ENCODE measurements at regions not wholly inside any gene's neighbourhood (a gene's known extent, or its start where the extent isn't known, plus 50 kb on each side); places are given as distances from the start of the nearest gene placed in this dataset.

- Mint-ChIP-seq H3K4me1 (no peaks in the 10 kb centered on the region), H3K9me3 (peaks cover 19 to 25% of the 10 kb centered on the region in 2 donors), H3K27ac (no peak overlapping the region), H3K4me3 (no peak overlapping the region), H3K27me3 (no peaks in the 10 kb centered on the region)
- ATAC-seq (no peak), DNase-seq (no peak)
These were observed 740.5 kb upstream of the API5 start for GRCh38 chr11:42571131-42571877.

- Mint-ChIP-seq H3K27ac (no peak overlapping the region), H3K27me3 (no peaks in the 10 kb centered on the region), H3K4me3 (no peak overlapping the region), H3K4me1 (no peaks in the 10 kb centered on the region), H3K9me3 (peaks cover 18 to 19% of the 10 kb centered on the region in 2 donors)
- ATAC-seq (no peak), DNase-seq (no peak)
These were observed 739.8 kb upstream of the API5 start for GRCh38 chr11:42571878-42572610.

GRCh38 chr11:42576318-42576717, 735.5 kb upstream of the API5 start:
- Mint-ChIP-seq H3K4me1 (no peaks in the 10 kb centered on the region), H3K4me3 (no peak overlapping the region), H3K27me3 (no peaks in the 10 kb centered on the region), H3K9me3 (peaks cover 0 to 17% of the 10 kb centered on the region in 2 donors), H3K27ac (no peak overlapping the region)
- DNase-seq (no peak), ATAC-seq (no peak)

- Mint-ChIP-seq H3K9me3 (peaks cover 5 to 7% of the 10 kb centered on the region in 2 donors), H3K27ac (no peak overlapping the region), H3K27me3 (no peaks in the 10 kb centered on the region), H3K4me1 (no peaks in the 10 kb centered on the region), H3K4me3 (no peak overlapping the region)
- no peak for DNase-seq
- ATAC-seq, result no peak
These were observed 722.5 kb upstream of the API5 start for GRCh38 chr11:42589286-42589685.

- Mint-ChIP-seq H3K4me3 (no peak overlapping the region), H3K9me3 (peaks cover 0 to 5% of the 10 kb centered on the region in 2 donors), H3K27ac (no peak overlapping the region), H3K4me1 (no peaks in the 10 kb centered on the region), H3K27me3 (no peaks in the 10 kb centered on the region)
- ATAC-seq (no peak), DNase-seq (no peak)
These were observed 720.0 kb upstream of the API5 start for GRCh38 chr11:42591841-42592240.

- Mint-ChIP-seq H3K4me1 (no peaks in the 10 kb centered on the region), H3K9me3 (peaks cover 0 to 5% of the 10 kb centered on the region in 2 donors), H3K4me3 (no peak overlapping the region), H3K27me3 (no peaks in the 10 kb centered on the region), H3K27ac (no peak overlapping the region)
- ATAC-seq, result no peak
- DNase-seq, result no peak
These were observed 718.4 kb upstream of the API5 start for GRCh38 chr11:42593441-42593840.

GRCh38 chr11:42595876-42596275, 715.9 kb upstream of the API5 start:
- no peak for DNase-seq
- ATAC-seq, result no peak
- no peaks in the 10 kb centered on the region for H3K4me1 Mint-ChIP-seq
- no peaks in the 10 kb centered on the region for H3K27me3 Mint-ChIP-seq
- H3K4me3 Mint-ChIP-seq, result no peak overlapping the region
- H3K9me3 Mint-ChIP-seq, result peaks cover 0 to 5% of the 10 kb centered on the region in 2 donors
- no peak overlapping the region for H3K27ac Mint-ChIP-seq

- Mint-ChIP-seq H3K4me3 (no peak overlapping the region), H3K27ac (no peak overlapping the region), H3K27me3 (no peaks in the 10 kb centered on the region), H3K4me1 (no peaks in the 10 kb centered on the region), H3K9me3 (peaks cover 0 to 5% of the 10 kb centered on the region in 2 donors)
- DNase-seq, result no peak
- ATAC-seq, result no peak
These were observed 715.1 kb upstream of the API5 start for GRCh38 chr11:42596576-42597145.

GRCh38 chr11:42598341-42598740, 713.5 kb upstream of the API5 start:
- H3K4me1 Mint-ChIP-seq, result no peaks in the 10 kb centered on the region
- DNase-seq (no peak), ATAC-seq (no peak)
- H3K27me3 Mint-ChIP-seq, result no peaks in the 10 kb centered on the region
- peaks cover 0 to 8% of the 10 kb centered on the region in 2 donors for H3K9me3 Mint-ChIP-seq
- H3K27ac Mint-ChIP-seq, result no peak overlapping the region
- H3K4me3 Mint-ChIP-seq, result no peak overlapping the region

GRCh38 chr11:42620796-42621195, 691.0 kb upstream of the API5 start:
- Mint-ChIP-seq H3K4me3 (no peak overlapping the region), H3K4me1 (no peaks in the 10 kb centered on the region), H3K9me3 (peaks cover 5 to 7% of the 10 kb centered on the region in 2 donors), H3K27me3 (no peaks in the 10 kb centered on the region), H3K27ac (no peak overlapping the region)
- DNase-seq, result no peak
- no peak for ATAC-seq

- Mint-ChIP-seq H3K4me3 (no peak overlapping the region), H3K4me1 (no peaks in the 10 kb centered on the region), H3K27me3 (no peaks in the 10 kb centered on the region), H3K9me3 (peaks cover 4 to 6% of the 10 kb centered on the region in 2 donors), H3K27ac (no peak overlapping the region)
- no peak for ATAC-seq
- DNase-seq, result no peak
These were observed 685.8 kb upstream of the API5 start for GRCh38 chr11:42625757-42626665.

GRCh38 chr11:42631220-42631843, 680.5 kb upstream of the API5 start:
- Mint-ChIP-seq H3K4me1 (no peaks in the 10 kb centered on the region), H3K27me3 (no peaks in the 10 kb centered on the region), H3K9me3 (peaks cover 8 to 14% of the 10 kb centered on the region in 2 donors), H3K4me3 (no peak overlapping the region), H3K27ac (no peak overlapping the region)
- no peak for DNase-seq
- no peak for ATAC-seq

- Mint-ChIP-seq H3K27ac (no peak overlapping the region), H3K4me1 (no peaks in the 10 kb centered on the region), H3K9me3 (peaks cover 0 to 5% of the 10 kb centered on the region in 2 donors), H3K27me3 (no peaks in the 10 kb centered on the region), H3K4me3 (no peak overlapping the region)
- DNase-seq (no peak), ATAC-seq (no peak)
These were observed 664.8 kb upstream of the API5 start for GRCh38 chr11:42646959-42647358.

GRCh38 chr11:42647993-42648392, 663.8 kb upstream of the API5 start:
- Mint-ChIP-seq H3K4me1 (no peaks in the 10 kb centered on the region), H3K27me3 (no peaks in the 10 kb centered on the region), H3K4me3 (no peak overlapping the region), H3K9me3 (peaks cover 0 to 5% of the 10 kb centered on the region in 2 donors), H3K27ac (no peak overlapping the region)
- DNase-seq, result no peak
- no peak for ATAC-seq

- Mint-ChIP-seq H3K9me3 (peaks cover 0 to 4% of the 10 kb centered on the region in 2 donors), H3K4me3 (no peak overlapping the region), H3K27me3 (no peaks in the 10 kb centered on the region), H3K4me1 (no peaks in the 10 kb centered on the region), H3K27ac (no peak overlapping the region)
- no peak for ATAC-seq
- no peak for DNase-seq
These were observed 660.2 kb upstream of the API5 start for GRCh38 chr11:42651621-42652020.

All from stimulated activated naive CD8-positive, alpha-beta T cell treated with anti-CD3 and anti-CD28 coated beads, Interleukin-15, amount 100 ng/mL, for 72 hours (primary cell).